Activated CD8-positive, alpha-beta memory T cell treated with anti-CD3 and anti-CD28 coated beads for 36 hours (primary cell): ENCODE measurements at regions not wholly inside any gene's neighbourhood (a gene's known extent, or its start where the extent isn't known, plus 50 kb on each side); places are given as distances from the start of the nearest gene placed in this dataset.
"Not testable (repeated sequence)": the region's sequence is repeated elsewhere in the genome, so short reads cannot be mapped to it uniquely, and the experiment has no call there.

Experiments
- CTCF ChIA-PET: fragments of 350-600 bp; sonication (Branson Sonifier 250); formaldehyde crosslinking; loops from one replicate; lab custom pipeline; 2021; ENCODE audit warnings: antibody characterized with exemption; lab: Charles Lee
- POLR2A ChIA-PET: fragments of 350-600 bp; sonication (Branson Sonifier 250); formaldehyde crosslinking; loops from one replicate; lab custom pipeline; 2021; ENCODE audit warnings: antibody characterized with exemption; lab: Charles Lee

DNA sequence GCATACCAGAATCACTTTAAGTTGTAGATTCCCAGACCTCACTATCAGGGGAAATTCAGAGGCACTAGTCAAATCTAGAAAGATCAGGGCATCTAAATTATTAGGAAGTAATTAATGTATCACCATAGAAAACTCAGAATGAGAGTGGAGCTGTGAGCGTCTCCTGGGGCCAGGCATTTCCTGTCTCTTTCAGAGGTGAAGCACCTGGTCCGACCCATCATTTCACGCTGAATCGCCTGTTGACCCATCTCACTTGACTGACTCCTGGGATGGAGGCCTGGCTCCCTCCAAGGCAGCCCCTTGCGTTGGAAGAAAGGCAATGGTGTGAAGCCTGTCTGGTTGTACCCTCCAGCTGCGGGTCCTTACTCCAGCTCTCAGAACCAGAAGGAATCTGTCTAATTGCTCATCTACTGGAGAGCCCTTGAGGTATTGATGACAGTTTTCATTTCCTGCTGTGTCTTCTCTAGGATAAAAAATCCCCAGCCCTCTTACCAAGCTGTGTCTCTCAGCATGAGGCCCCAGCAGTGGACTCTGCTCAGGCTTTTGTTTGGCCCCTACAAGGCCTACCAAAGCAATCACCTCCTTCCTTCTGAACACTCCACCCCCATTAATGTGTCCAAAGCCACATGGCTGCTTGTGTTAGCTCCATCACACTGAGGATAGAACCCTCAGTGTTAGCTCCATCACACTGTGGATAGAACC, 93.2 kb upstream of the SYT13 start:
- ChIA-PET POLR2A (no interaction called here), CTCF (interaction anchor here (0.5 to 1.4 kb wide), 3 partner anchors 8 to 1415 kb away, joined by 3 to 4 read pairs (median 4); no protein-coding TSS in a partner anchor)

DNA sequence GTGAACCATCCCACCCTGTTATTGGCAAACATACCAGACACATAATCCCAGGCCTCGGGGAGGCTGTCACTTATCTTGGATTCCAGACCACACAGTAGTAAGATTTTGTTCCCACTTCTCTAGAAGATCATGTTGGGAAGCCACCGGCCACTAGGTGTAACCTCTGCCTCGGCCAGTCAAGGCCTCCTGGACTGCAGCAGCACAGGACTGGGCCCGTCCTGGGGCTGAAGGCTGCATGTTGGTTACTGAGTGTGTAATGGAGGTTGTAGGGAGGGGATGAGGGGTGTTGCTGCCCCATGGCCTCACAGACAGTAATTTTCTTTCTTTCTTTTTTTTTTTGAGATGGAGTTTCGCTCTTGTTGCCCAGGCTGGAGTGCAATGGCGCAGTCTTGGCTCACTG, 92.4 kb upstream of the SYT13 start:
- ChIA-PET CTCF (interaction anchor here (1.4 kb wide), 1 partner anchor 8 kb away, joined by 4 read pairs; no protein-coding TSS in a partner anchor), POLR2A (no interaction called here)

DNA sequence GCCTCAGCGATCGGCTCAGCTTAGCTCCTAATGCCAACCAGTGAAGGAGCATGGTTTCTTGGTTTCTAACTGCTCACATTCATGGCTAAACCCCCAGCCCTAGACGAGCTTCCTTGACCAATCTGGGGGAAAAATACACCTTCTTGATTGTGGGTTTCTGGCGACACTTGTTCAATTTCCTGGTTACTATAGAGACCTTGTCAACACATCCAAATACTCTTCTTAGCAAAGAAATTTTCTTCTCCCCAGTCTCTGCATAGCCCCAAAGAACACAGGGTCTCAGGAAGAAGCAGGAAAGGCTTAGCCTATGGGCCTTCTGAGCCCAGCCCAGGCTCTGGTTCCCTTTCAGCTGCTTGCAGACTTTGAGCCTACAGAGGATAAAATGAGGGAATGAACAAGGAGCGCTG, 88.5 kb upstream of the SYT13 start:
- ChIA-PET CTCF (interaction anchor here (1.7 kb wide), 1 partner anchor 281 kb away, joined by 6 read pairs; no protein-coding TSS in a partner anchor), POLR2A (no interaction called here)

DNA sequence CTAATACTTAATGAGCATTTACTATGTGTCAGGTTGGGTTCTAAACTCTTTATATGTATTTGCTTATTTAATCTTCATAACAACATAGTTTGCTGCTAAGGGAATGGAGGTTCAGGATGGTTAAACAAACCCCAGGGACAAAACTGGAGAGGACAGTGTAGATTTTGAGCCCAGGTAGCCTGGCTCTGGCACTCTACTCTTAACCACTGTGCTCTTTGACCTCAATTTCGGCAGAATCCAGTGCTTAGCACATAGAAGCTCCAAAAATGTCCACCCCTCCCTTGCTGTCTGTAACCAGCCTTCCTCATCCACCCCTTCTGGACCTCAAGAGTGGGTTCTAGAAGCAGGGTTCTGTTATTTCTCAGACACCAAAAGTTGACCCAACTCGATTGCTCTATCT, 88.0 kb upstream of the SYT13 start:
- CTCF ChIA-PET, result interaction anchor here (1.0 to 1.7 kb wide), 2 partner anchors 281 to 397 kb away, joined by 3 to 6 read pairs; no protein-coding TSS in a partner anchor
- POLR2A ChIA-PET, result no interaction called here

DNA sequence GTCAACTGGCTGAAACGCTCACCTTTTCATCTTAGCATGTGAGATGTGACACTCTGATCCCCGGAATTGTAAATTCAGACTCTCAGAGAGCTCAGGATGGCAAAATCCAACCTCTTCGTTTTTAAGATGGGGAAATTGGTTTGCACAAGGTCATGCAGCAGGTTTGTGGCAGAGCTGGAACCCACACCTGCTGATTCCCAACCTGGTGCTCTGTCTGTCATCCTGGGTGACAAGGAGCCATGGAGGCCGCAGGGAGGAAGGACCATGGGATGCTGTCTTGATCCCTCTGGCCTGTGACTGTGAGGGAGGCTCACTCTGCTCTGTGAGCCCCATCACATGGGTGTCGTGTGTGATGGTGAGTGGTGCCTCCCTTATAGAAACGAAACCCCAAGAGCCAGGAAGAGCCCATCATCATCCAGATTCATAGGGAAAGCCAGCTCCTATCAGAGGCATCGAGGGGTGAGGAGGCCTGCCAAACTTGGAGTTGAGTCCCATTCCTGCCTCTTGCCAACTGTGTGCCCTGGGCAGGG, 87.4 kb upstream of the SYT13 start:
- ChIA-PET CTCF (interaction anchor here (1.0 to 3.3 kb wide), 3 partner anchors 10 to 398 kb away, joined by 3 to 8 read pairs (median 6); no protein-coding TSS in a partner anchor), POLR2A (no interaction called here)

DNA sequence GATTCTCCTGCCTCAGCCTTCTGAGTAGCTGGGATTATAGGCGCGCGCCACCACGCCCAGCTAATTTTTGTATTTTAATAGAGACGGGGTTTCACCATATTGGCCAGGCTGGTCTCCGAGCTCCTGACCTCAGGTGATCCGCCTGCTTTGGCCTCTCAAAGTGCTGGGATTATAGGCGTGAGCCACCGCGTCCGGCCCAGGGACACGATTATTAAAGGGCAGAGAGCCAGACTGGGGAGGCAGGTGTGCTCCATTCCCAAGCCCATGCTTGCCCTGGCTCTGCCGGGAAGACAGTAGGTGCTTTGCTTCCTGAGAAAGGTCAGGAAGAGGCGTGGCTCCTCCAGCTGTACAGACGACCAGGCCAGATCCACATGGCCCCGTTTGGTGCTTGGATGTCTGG, 86.3 kb upstream of the SYT13 start:
- POLR2A ChIA-PET, result not testable (repeated sequence)
- CTCF ChIA-PET, result interaction anchor here (0.6 to 3.3 kb wide), 9 partner anchors 10 to 399 kb away, joined by 3 to 21 read pairs (median 7); no protein-coding TSS in a partner anchor

DNA sequence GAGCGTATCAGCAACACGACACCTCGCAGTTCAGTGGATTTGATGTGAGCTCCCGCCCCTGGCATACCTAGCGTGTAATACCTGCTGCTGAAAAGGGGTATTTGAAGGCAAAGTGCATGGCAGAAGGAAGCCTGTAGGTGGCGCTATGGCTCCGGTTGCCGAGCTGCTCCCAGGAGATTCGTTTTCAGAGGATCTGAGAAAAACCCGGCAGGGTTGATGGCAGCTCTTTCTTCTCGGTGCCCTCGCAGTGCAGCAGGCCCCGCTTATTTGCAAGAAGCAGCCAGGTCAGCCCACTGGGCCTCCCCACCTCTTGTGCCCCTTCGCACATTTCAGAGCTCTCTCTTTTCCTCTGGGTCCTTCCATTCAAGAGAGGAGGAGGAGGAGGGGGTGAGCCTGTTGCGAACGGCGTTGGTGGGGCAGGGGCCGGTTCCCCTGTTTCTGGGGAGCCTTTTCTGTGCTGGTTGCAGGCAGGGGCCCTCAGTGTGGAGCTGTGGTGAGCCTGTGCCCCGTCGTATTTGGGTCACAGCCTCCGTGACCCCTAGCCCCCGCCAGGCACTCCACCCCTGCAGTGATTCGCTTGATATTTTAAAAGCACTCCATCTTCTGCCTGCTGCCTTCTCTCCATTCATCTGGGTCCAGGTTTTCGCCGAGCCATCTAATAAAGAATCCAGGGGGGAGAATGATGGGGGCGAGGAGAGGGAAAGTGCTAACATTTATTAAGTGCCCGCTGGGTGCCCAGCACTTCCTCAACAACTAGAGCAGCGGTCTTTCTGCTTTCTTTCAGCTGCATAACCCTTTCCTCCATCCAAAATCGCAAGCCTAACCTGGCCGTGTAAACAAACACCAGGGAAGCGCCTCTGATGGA, 85.3 kb upstream of the SYT13 start:
- CTCF ChIA-PET, result interaction anchor here (0.6 to 3.3 kb wide), 15 partner anchors 8 to 1269 kb away, joined by 3 to 21 read pairs (median 4); no protein-coding TSS in a partner anchor
- POLR2A ChIA-PET, result no interaction called here

DNA sequence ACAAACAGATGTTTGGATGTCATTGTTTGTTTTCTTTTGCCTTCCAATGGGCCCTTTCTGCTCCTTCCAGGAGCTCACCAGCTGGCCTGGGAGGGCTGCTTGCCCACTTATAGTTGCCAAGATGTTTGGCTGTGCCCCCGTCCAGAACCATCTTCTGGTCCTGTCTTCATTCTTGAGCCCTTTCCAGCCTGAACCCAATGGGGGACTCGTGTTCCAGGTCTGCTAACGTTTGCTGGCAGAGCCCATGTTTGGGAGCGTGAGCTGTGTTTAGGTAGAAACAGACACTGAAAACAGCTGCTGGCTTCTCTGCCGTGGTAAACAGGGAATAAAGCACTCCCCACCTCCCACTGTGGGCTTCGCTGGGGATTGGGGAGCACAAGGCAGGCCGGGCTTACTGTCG, 83.2 kb upstream of the SYT13 start:
- ChIA-PET POLR2A (no interaction called here), CTCF (interaction anchor here (1.1 kb wide), 1 partner anchor 286 kb away, joined by 7 read pairs; no protein-coding TSS in a partner anchor)

DNA sequence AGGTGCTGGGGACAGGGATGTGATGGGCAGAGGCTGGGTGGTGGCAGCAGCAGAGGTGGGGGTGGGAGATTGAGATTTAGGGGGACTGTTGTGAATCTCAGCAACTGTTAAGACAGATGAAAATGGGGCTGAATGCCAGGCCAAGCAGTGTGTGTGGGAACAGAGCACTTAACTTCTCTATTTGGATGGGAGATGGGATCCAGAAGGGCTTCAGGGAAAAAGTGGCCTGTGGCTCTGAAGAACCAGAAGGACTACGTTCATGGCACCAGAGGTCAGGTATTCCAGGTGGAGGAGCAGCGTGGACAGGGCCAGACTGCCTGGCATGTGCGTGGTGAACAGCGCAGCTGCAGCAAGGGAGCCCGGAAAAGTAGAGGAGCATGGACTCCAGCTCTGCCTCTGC, 82.6 kb upstream of the SYT13 start:
- ChIA-PET POLR2A (no interaction called here), CTCF (interaction anchor here (1.1 kb wide), 2 partner anchors 286 to 403 kb away, joined by 3 to 7 read pairs; no protein-coding TSS in a partner anchor)

DNA sequence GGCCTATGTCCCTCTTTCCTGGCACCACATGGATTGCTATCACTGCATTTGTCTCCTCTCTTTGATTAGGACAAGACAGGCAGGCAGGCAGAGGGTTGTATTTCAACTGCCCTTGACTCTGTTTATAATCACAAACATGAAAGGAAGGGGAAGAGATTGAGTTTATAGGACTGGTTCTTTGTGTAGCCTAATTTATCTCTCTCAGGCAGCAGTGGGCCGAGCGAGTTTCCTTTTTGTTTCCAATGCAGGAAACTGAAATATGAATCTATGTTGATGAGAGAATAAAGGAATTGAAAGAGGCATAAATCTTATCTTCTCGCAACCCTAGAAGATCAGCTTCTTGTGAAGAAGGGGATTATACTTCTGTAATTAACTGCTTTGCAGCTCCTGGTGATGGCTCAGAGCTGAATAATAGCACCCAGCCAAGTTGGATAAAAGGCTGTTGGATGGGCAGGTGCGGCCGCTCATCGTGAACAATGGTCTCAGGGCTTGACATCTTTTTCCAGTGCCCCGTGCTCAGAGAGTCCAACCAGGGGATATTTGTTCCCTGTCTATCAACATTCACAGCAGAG, 80.6 kb upstream of the SYT13 start:
- POLR2A ChIA-PET, result no interaction called here

DNA sequence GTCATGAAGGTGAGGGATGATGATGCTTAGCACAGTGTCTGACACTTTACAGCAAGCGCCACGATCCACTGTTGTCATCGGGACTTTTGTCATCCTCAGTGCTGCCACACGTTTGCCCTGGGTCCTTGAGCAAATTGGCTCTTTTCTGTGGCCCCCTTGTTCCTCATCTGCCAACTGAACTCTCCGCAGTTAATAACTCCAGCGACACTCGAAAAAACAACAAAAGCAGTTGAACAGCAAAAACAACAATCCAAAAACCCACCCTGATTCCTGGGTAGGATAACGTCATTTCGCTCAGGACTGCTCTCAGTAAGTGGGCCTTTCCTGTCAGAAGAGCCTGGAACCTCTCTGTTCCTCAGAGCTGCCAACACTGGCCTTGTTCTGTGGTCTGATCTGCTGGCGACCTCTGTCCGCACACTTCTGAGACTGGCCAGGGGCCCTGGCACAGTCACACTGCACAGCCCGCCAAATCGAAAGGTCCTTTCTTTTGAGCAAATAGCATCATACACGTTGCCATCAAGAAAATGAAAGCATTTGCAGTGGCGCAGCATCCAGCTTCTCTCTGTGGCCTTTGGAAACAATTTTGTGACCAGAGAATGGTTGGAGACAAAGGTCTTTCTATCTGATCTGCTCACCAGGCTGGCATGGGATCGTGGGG, 79.9 kb upstream of the SYT13 start:
- ChIA-PET CTCF (no interaction called here), POLR2A (no interaction called here)

More for the DNA sequence above, 80.6 kb upstream of the SYT13 start:
- CTCF ChIA-PET, result no interaction called here

DNA sequence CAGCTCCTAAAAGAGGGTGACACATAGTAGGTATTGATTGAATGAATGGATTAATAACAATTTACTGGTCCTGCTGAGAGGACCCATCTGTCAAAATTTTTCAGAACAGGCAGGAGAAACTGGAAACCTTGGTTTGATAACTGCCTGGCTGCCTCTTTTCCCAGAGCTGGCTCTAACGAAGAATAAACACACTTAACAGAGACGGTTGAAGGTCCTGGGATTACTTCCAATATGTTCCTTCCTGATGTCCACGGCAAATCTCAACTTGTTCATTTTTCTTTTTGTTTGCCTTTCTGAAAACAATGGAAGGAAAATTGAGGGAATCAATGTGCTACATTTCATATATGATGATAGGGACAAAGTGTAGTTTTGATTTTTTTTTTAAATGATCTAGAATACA, 76.5 kb upstream of the SYT13 start:
- POLR2A ChIA-PET, result no interaction called here
- CTCF ChIA-PET, result interaction anchor here (2.0 kb wide), 1 partner anchor 9 kb away, joined by 9 read pairs; no protein-coding TSS in a partner anchor

DNA sequence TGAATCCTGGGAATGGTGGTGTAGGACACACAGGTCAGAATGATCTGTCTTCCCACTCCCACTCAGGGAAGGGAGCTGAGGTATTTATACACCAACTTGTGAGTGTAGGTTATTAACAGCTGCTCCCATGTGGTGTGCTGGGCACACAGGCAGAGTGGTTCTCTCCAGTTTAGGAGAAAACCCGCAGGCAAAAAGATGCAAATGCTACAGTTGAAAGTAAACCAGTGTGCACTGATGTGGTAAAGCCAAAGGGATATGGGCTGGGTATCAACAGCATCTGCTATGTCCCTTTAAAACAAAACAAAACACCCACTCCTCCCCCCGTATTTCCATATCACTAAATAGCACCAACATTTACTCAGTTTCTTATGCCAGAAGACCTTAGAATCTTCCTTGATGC, 75.4 kb upstream of the SYT13 start:
- ChIA-PET POLR2A (no interaction called here), CTCF (interaction anchor here (0.6 to 2.0 kb wide), 2 partner anchors 10 to 1267 kb away, joined by 3 to 9 read pairs; no protein-coding TSS in a partner anchor)

DNA sequence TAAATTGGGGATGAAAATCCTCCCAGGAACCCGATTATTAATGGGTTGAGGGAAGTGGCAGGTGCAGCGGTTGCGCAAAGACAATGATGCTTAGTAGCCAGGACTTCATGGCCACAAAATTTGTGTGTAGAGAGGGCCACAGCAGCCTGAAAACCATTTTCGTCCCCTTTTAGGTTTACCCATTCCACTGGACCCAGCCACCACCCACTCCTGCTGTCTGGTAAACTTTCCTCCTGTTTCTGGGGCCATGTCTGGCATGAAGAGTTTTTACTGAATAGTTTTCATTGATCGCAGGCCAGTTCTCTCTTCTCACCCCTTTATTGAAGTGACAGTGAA, 69.5 kb upstream of the SYT13 start:
- CTCF ChIA-PET, result interaction anchor here (0.6 kb wide), 1 partner anchor 495 kb away, joined by 4 read pairs; no protein-coding TSS in a partner anchor
- POLR2A ChIA-PET, result no interaction called here

DNA sequence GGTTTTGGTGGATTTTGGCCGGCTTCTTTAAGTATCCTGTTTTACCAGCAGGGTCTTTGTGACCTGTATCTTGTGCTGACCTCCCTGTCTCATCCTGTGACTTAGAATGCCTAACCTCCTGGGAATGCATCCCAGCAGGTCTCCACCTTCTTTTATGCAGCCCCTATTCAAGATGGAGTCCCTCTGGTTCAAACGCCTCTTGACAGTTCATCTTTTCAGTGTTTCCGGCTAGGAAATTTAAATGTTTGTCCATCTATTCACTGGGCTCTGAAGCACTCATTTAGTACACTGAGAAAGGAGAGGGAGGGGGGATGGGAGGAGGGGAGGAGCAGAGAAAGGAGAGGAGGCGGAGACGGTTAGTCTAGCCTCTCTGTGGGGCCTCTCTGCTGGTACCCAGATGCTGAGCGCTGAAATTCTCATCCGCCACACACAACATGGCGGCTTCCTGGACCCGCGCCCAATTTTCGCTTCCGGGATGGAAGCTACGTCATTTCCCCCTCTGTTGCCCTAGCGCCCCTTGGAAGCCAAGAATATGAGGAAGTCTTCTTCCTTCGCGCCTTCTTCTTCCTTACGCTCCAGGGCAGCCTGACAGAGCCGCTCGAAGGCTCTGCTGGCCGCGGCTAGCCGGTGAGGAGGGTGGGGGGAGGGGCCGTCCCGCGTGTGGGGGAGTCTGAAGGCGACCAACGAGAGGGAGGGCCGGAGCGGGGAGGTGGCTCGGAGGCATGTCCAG, 69.0 kb upstream of the SYT13 start:
- ChIA-PET CTCF (interaction anchor here (0.6 to 0.7 kb wide), 2 partner anchors 72 to 494 kb away, joined by 3 to 4 read pairs; no protein-coding TSS in a partner anchor), POLR2A (no interaction called here)

DNA sequence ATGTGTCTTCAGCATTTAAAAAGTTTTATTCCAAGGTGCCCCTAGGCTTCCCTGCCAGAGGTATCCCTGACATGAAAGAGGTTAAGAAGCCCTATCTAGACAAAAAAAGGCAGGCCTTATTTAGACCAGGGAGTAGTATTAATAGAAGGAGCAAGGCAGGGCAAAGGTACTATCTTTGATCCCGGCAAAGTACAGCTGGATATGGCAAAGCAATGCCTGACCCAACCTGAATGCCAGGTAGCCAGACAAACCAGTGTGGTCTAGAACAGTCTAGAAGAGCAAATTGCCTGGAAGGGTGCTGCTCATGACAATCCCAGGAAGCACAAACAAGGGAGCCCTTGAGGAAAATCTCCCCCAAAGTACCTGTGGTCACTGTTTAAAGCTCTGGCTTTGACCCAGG, 62.6 kb upstream of the SYT13 start:
- POLR2A ChIA-PET, result no interaction called here
- CTCF ChIA-PET, result interaction anchor here (1.0 kb wide), 1 partner anchor 8 kb away, joined by 3 read pairs; no protein-coding TSS in a partner anchor

DNA sequence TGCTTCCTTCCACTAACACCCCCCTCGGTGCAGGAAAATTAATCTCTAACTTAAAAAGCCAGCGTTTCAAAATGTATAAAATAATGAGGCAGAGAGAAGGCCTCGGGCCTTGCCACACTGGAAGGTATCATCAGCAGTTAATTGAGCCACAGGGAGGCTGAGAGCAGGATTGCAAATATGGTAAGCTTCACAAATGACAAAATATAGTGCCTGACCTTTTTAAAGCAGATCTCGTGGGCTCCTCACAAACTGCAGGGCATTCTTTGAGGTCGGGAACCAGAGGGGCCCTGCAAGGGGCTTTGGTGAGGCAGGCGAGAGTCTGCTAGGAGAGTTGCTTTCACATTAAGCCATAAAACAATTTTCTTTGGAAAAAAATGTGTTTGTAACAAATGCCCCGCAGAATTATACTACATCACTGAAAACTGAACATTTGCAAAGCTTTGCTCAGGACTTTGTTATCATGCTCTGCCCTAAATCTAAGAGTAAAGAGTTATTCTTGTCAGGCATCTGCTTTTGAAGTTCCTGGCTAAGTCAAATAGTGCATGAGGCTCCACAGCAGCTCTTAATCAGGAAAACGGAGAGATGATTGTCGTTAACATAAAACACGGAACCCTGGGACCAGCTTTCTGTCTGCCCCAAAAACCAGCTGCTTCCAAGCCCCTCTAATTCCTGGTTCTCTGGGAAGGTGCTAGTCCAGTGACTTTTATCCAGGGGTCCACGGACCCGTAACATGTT, 61.4 kb upstream of the SYT13 start:
- POLR2A ChIA-PET, result no interaction called here
- CTCF ChIA-PET, result interaction anchor here (0.5 kb wide), 1 partner anchor 208 kb away, joined by 4 read pairs; no protein-coding TSS in a partner anchor
